ENCODE measurements at regions not wholly inside any gene's neighbourhood (a gene's known extent, or its start where the extent isn't known, plus 50 kb on each side); places are given as distances from the start of the nearest gene placed in this dataset.

DNA sequence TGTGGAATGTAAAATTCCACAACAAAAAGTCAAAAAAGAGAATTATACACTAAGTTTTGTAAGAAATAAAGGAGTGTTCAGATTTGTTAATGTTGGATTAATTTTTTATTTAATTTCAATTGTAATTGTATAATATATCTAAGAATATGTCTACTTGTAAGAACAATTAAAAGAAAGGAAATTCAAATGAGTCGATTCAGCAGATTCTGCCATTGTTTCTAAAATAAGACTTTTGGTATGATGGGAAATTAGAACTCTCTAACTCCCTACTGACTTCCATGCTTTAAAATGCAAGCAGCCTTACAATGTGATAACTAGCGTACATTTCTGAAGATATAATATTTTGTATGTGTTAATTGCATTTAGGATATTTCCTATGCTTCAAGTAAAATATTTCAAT, 395.9 kb upstream of the ZNF717 start:
- no peak overlapping the region for H2BK12ac ChIP-seq (ENCODE audit: low read length in 2 of 2)
- no peaks in the 10 kb centered on the region for H3K79me1 ChIP-seq (replicated peaks; ENCODE audit: low read length, poor library complexity, severe bottlenecking)
- no peak for DNase-seq
- H3K27ac ChIP-seq (ENCODE audit: low read length, poor library complexity, severe bottlenecking) = no peak overlapping the region
- peaks cover 9% of the 10 kb centered on the region for H3K9me3 ChIP-seq (ENCODE audit: control insufficient read depth, low read length)
- H3K27me3 ChIP-seq (ENCODE audit: control insufficient read depth in 1 of 2, insufficient read depth in 1 of 2, low read length in 2 of 2) = no peaks in the 10 kb centered on the region
- WGBS = no CpG with 5 or more reads among the region's 2 CpGs
- H2AFZ ChIP-seq (ENCODE audit: low read depth, low read length) = no peak overlapping the region
- H4K91ac ChIP-seq (ENCODE audit: low read length) = no peak overlapping the region
- H4K8ac ChIP-seq (ENCODE audit: low read length) = no peak overlapping the region
- no peak overlapping the region for H2BK5ac ChIP-seq (ENCODE audit: low read depth, low read length, poor library complexity, severe bottlenecking)
- no peak overlapping the region for H3K4me2 ChIP-seq (ENCODE audit: low read length, poor library complexity, severe bottlenecking)
- no peak overlapping the region for H3K4ac ChIP-seq (ENCODE audit: low read depth in 1 of 2, low read length in 2 of 2)
- H3K14ac ChIP-seq (ENCODE audit: low read length in 2 of 2) = no peak overlapping the region
- no peak overlapping the region for H3K18ac ChIP-seq (ENCODE audit: low read depth in 1 of 2, low read length in 2 of 2)
- H2BK15ac ChIP-seq (ENCODE audit: low read depth, poor library complexity, severe bottlenecking) = no peak overlapping the region
- H3K9ac ChIP-seq (ENCODE audit: low read length) = no peak overlapping the region
- H3K4me3 ChIP-seq (ENCODE audit: insufficient read depth in 1 of 2, low read depth in 1 of 2, low read length in 2 of 2) = no peak overlapping the region
- H2AK5ac ChIP-seq (ENCODE audit: low read length, severe bottlenecking) = no peak overlapping the region
- no peaks in the 10 kb centered on the region for H3K4me1 ChIP-seq (ENCODE audit: control insufficient read depth, insufficient read depth, low read depth, low read length)
- H3K23ac ChIP-seq (ENCODE audit: low read length in 2 of 2) = no peak overlapping the region
- H2BK120ac ChIP-seq (ENCODE audit: low read depth, low read length) = no peak overlapping the region
- H3K36me3 ChIP-seq (ENCODE audit: control insufficient read depth in 1 of 2, insufficient read depth in 2 of 2, low read depth in 1 of 2, low read length in 2 of 2) = no peaks in the 10 kb centered on the region

DNA sequence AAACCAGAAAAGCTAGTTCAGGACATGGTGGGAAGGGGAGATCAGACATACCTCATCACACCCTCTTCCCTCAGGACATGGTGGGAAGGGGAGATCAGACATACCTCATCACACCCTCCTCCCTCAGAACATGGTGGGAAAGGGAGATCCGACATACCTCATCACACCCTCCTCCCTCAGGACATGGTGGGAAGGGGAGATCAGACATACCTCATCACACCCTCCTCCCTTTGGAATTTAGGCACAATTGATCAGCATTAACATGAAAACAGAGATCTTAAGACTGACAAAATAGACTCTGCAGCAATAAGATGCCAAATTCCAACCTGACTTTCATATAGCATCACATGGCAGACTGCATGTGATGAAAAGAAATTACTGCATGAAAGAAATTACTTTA, 412.7 kb upstream of the ZNF717 start:
- Histone ChIP-seq H2BK5ac (ENCODE audit: low read depth, low read length, poor library complexity, severe bottlenecking) (no peak overlapping the region), H2BK120ac (ENCODE audit: low read depth, low read length) (no peak overlapping the region), H3K18ac (ENCODE audit: low read depth in 1 of 2, low read length in 2 of 2) (no peak overlapping the region), H3K27me3 (ENCODE audit: control insufficient read depth in 1 of 2, insufficient read depth in 1 of 2, low read length in 2 of 2) (no peaks in the 10 kb centered on the region), H2BK15ac (ENCODE audit: low read depth, poor library complexity, severe bottlenecking) (no peak overlapping the region), H3K4me3 (ENCODE audit: insufficient read depth in 1 of 2, low read depth in 1 of 2, low read length in 2 of 2) (no peak overlapping the region), H3K4ac (ENCODE audit: low read depth in 1 of 2, low read length in 2 of 2) (no peak overlapping the region), H3K23ac (ENCODE audit: low read length in 2 of 2) (no peak overlapping the region), H3K36me3 (ENCODE audit: control insufficient read depth in 1 of 2, insufficient read depth in 2 of 2, low read depth in 1 of 2, low read length in 2 of 2) (no peaks in the 10 kb centered on the region), H4K91ac (ENCODE audit: low read length) (no peak overlapping the region), H2AFZ (ENCODE audit: low read depth, low read length) (no peak overlapping the region), H3K9ac (ENCODE audit: low read length) (no peak overlapping the region), H3K14ac (ENCODE audit: low read length in 2 of 2) (no peak overlapping the region), H3K4me1 (ENCODE audit: control insufficient read depth, insufficient read depth, low read depth, low read length) (no peaks in the 10 kb centered on the region), H3K27ac (ENCODE audit: low read length, poor library complexity, severe bottlenecking) (no peak overlapping the region), H3K4me2 (ENCODE audit: low read length, poor library complexity, severe bottlenecking) (no peak overlapping the region), H2AK5ac (ENCODE audit: low read length, severe bottlenecking) (no peak overlapping the region), H2BK12ac (ENCODE audit: low read length in 2 of 2) (no peak overlapping the region), H3K79me1 (replicated peaks; ENCODE audit: low read length, poor library complexity, severe bottlenecking) (no peaks in the 10 kb centered on the region), H4K8ac (ENCODE audit: low read length) (no peak overlapping the region), H3K9me3 (ENCODE audit: control insufficient read depth, low read length) (no peaks in the 10 kb centered on the region)
- 67% methylated on average over 1 of the region's 1 CpG for WGBS
- DNase-seq = no peak

DNA sequence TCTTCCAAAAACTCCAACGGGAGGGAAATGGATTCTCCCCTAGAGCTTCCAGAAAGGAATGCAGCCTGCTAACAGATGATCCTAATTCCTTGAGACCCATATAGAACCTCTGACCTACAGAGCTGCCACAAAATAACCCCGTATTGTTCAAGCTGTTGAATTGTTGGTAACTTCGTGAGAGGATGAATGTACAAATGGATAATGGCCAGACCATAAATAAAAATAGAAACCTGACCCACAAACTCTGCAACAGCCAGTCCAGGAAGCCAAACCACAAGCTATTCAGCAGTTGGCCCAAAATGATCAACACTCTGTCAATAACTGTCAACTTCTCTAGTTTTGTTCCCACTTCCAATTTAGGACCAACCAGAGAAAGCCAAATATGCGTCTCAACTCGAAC, 414.0 kb upstream of the ZNF717 start:
- Histone ChIP-seq H3K23ac (ENCODE audit: low read length in 2 of 2) (no peak overlapping the region), H3K4me1 (ENCODE audit: control insufficient read depth, insufficient read depth, low read depth, low read length) (no peaks in the 10 kb centered on the region), H3K9ac (ENCODE audit: low read length) (no peak overlapping the region), H3K4ac (ENCODE audit: low read depth in 1 of 2, low read length in 2 of 2) (no peak overlapping the region), H3K4me3 (ENCODE audit: insufficient read depth in 1 of 2, low read depth in 1 of 2, low read length in 2 of 2) (no peak overlapping the region), H3K79me1 (replicated peaks; ENCODE audit: low read length, poor library complexity, severe bottlenecking) (no peaks in the 10 kb centered on the region), H3K14ac (ENCODE audit: low read length in 2 of 2) (no peak overlapping the region), H3K27ac (ENCODE audit: low read length, poor library complexity, severe bottlenecking) (no peak overlapping the region), H2BK120ac (ENCODE audit: low read depth, low read length) (no peak overlapping the region), H2BK15ac (ENCODE audit: low read depth, poor library complexity, severe bottlenecking) (no peak overlapping the region), H3K36me3 (ENCODE audit: control insufficient read depth in 1 of 2, insufficient read depth in 2 of 2, low read depth in 1 of 2, low read length in 2 of 2) (no peaks in the 10 kb centered on the region), H2AK5ac (ENCODE audit: low read length, severe bottlenecking) (no peak overlapping the region), H4K91ac (ENCODE audit: low read length) (no peak overlapping the region), H3K4me2 (ENCODE audit: low read length, poor library complexity, severe bottlenecking) (no peak overlapping the region), H3K9me3 (ENCODE audit: control insufficient read depth, low read length) (no peaks in the 10 kb centered on the region), H2BK5ac (ENCODE audit: low read depth, low read length, poor library complexity, severe bottlenecking) (no peak overlapping the region), H3K27me3 (ENCODE audit: control insufficient read depth in 1 of 2, insufficient read depth in 1 of 2, low read length in 2 of 2) (no peaks in the 10 kb centered on the region), H2BK12ac (ENCODE audit: low read length in 2 of 2) (no peak overlapping the region), H4K8ac (ENCODE audit: low read length) (no peak overlapping the region), H2AFZ (ENCODE audit: low read depth, low read length) (no peak overlapping the region), H3K18ac (ENCODE audit: low read depth in 1 of 2, low read length in 2 of 2) (no peak overlapping the region)
- WGBS = 89% methylated on average over 3 of the region's 5 CpGs
- DNase-seq = no peak

DNA sequence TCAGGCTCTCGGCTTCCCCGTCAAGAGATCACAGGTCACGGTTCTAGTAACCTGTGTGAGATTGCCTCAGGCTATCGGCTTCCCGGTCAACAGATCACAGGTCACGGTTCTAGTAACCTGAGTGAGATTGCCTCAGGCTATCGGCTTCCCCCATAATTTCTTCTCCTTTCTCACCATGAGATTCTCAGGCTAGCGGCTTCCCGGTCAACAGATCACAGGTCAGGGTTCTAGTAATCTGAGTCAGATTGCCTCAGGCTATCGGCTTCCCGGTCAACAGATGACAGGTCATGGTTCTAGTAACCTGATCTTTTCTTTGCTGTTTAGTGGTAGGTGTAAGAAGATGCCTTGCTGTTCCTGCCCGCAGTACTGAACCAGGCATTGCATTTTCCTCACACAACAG, 418.2 kb upstream of the ZNF717 start:
- DNase-seq = no peak

More for the DNA sequence above, 418.2 kb upstream of the ZNF717 start:
- Histone ChIP-seq H2AFZ (ENCODE audit: low read depth, low read length) (no peak overlapping the region), H2BK15ac (ENCODE audit: low read depth, poor library complexity, severe bottlenecking) (no peak overlapping the region), H3K4me3 (ENCODE audit: insufficient read depth in 1 of 2, low read depth in 1 of 2, low read length in 2 of 2) (no peak overlapping the region), H3K18ac (ENCODE audit: low read depth in 1 of 2, low read length in 2 of 2) (no peak overlapping the region), H4K91ac (ENCODE audit: low read length) (no peak overlapping the region), H3K14ac (ENCODE audit: low read length in 2 of 2) (no peak overlapping the region), H4K8ac (ENCODE audit: low read length) (no peak overlapping the region), H3K27ac (ENCODE audit: low read length, poor library complexity, severe bottlenecking) (no peak overlapping the region), H2BK12ac (ENCODE audit: low read length in 2 of 2) (no peak overlapping the region), H3K4ac (ENCODE audit: low read depth in 1 of 2, low read length in 2 of 2) (no peak overlapping the region), H2BK120ac (ENCODE audit: low read depth, low read length) (no peak overlapping the region), H2BK5ac (ENCODE audit: low read depth, low read length, poor library complexity, severe bottlenecking) (no peak overlapping the region), H3K79me1 (replicated peaks; ENCODE audit: low read length, poor library complexity, severe bottlenecking) (no peaks in the 10 kb centered on the region), H3K9ac (ENCODE audit: low read length) (no peak overlapping the region), H3K27me3 (ENCODE audit: control insufficient read depth in 1 of 2, insufficient read depth in 1 of 2, low read length in 2 of 2) (no peaks in the 10 kb centered on the region), H3K23ac (ENCODE audit: low read length in 2 of 2) (no peak overlapping the region), H3K36me3 (ENCODE audit: control insufficient read depth in 1 of 2, insufficient read depth in 2 of 2, low read depth in 1 of 2, low read length in 2 of 2) (no peaks in the 10 kb centered on the region), H2AK5ac (ENCODE audit: low read length, severe bottlenecking) (no peak overlapping the region), H3K4me1 (ENCODE audit: control insufficient read depth, insufficient read depth, low read depth, low read length) (no peaks in the 10 kb centered on the region), H3K4me2 (ENCODE audit: low read length, poor library complexity, severe bottlenecking) (no peak overlapping the region), H3K9me3 (ENCODE audit: control insufficient read depth, low read length) (no peaks in the 10 kb centered on the region)
- WGBS = 87% methylated on average over 11 of the region's 12 CpGs

All from mesenchymal stem cell (in vitro differentiated cells and primary cell).